PC-9 (cell line): ENCODE measurements at regions not wholly inside any gene's neighbourhood (a gene's known extent, or its start where the extent isn't known, plus 50 kb on each side); places are given as distances from the start of the nearest gene placed in this dataset.

Experiments used
- BruUV-seq: library from RNA; stranded (reverse); fragments of 400-500 nt; replicated peaks from 2 replicates; lab custom pipeline; 2021; lab: Mats Ljungman, UMichigan
- CTCF ChIA-PET: fragments of 300-600 bp; sonication (Branson Sonifier 250); formaldehyde crosslinking; loops from one replicate; lab custom pipeline; 2022; ENCODE audit warnings: antibody characterized with exemption; lab: Charles Lee
- POLR2A ChIA-PET: fragments of 300-600 bp; sonication (Branson Sonifier 250); formaldehyde crosslinking; loops from one replicate; lab custom pipeline; 2022; ENCODE audit warnings: antibody characterized with exemption; ENCODE audit not compliant: unreplicated experiment; lab: Charles Lee
- DNase-seq, 2 experiments: peaks; one replicate each; pipeline versions ENCODE4 v3.0.0 to v3.0.0-alpha.2; 2015 to 2022; ENCODE audit warnings: mixed read lengths in 1 of 2
- H2AFZ ChIP-seq: fragments of 200-600 bp; sonication (generic); 2 replicates; pipeline ENCODE4 v1.8.1; 2017; ENCODE audit warnings: antibody characterized with exemption
- H3F3A ChIP-seq: fragments of 200-600 bp; sonication (generic); 2 replicates; pipeline ENCODE4 v1.8.1; 2017; ENCODE audit warnings: antibody characterized with exemption, mild to moderate bottlenecking, low read depth; ENCODE audit not compliant: insufficient read depth
- H3K27ac ChIP-seq: fragments of 200-600 bp; sonication (generic); 2 replicates; pipeline ENCODE4 v1.6.1; 2016; ENCODE audit warnings: mixed run types
- H3K27me3 ChIP-seq: fragments of 200-600 bp; sonication (generic); 2 replicates; pipeline ENCODE4 v1.6.1; 2016; ENCODE audit warnings: low read depth, mixed run types; ENCODE audit not compliant: insufficient read depth
- H3K36me3 ChIP-seq: fragments of 200-600 bp; sonication (generic); 2 replicates; pipeline ENCODE4 v1.6.1; 2016; ENCODE audit warnings: low read depth, mixed run types
- H3K4me1 ChIP-seq: fragments of 200-600 bp; sonication (generic); replicated peaks from 2 replicates; pipeline ENCODE4 v1.6.1; 2016; ENCODE audit warnings: mixed run types; ENCODE audit not compliant: insufficient read depth
- H3K4me2 ChIP-seq: fragments of 200-600 bp; sonication (generic); 2 replicates; pipeline ENCODE4 v1.6.1; 2017; ENCODE audit warnings: mixed run types
- H3K4me3 ChIP-seq: fragments of 200-600 bp; sonication (generic); 2 replicates; pipeline ENCODE4 v1.6.1; 2016; ENCODE audit warnings: mixed run types
- H3K79me2 ChIP-seq: fragments of 200-600 bp; sonication (generic); 2 replicates; pipeline ENCODE4 v1.6.1; 2017; ENCODE audit warnings: low read depth, mixed run types
- H3K9me2 ChIP-seq: fragments of 200-600 bp; sonication (generic); 2 replicates; pipeline ENCODE4 v1.8.1; 2017; ENCODE audit warnings: mild to moderate bottlenecking; ENCODE audit not compliant: insufficient read depth
- H3K9me3 ChIP-seq: fragments of 200-600 bp; sonication (generic); 2 replicates; pipeline ENCODE4 v1.8.1; 2016; ENCODE audit warnings: low read depth; ENCODE audit not compliant: insufficient read depth
- H4K20me1 ChIP-seq: fragments of 200-600 bp; sonication (generic); 2 replicates; pipeline ENCODE4 v1.8.1; 2017; ENCODE audit not compliant: insufficient read depth
- EZH2 ChIP-seq: fragments of 200-600 bp; sonication (generic); IDR thresholded peaks from 2 replicates; pipeline ENCODE4 v1.8.0; 2017; ENCODE audit warnings: antibody characterized with exemption, low read depth
- intact Hi-C: fragments of 100-400 bp; cut with micrococcal nuclease; formaldehyde crosslinking; loops from one replicate; pipeline ENCODE4 v1.10.0; 2022; ENCODE audit not compliant: unreplicated experiment
- TF ChIP-seq, protein P1 (sequence below): fragments of 200-600 bp; sonication (generic); conservative IDR thresholded peaks from 2 replicates; pipeline ENCODE4 v1.6.1; 2017; ENCODE audit warnings: mixed run types, antibody characterized with exemption, mild to moderate bottlenecking, moderate library complexity

DNA sequence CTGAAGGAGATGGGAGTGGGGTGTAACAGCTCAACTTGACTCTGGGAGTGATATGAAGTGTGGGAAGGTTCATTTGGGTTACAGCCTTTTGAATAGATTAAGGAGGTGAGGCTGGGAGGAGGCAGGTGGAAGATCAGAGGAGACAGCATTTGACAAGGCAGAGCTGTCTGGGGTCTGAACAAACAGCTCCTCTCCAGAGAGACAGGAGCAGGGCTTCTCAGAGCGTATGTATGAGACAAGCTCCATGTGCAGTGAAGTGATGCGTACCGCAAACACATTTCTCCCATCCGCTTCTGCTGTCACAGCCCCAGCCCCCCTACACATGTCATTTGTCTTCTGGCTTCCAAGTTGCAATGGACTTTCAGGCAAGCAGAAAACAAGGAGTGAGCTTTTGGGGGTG, 137.1 kb upstream of the E2F8 start:
- ChIA-PET CTCF (interaction anchor here (0.6 kb wide), 1 partner anchor 41 kb away, joined by 3 read pairs; no protein-coding TSS in a partner anchor), POLR2A (no interaction called here)
- H2AFZ ChIP-seq: no peak overlapping the region
- H3K9me2 ChIP-seq: no peaks in the 10 kb centered on the region
- H3K9me3 ChIP-seq: no peaks in the 10 kb centered on the region
- no peak overlapping the region for H3K4me3 ChIP-seq
- H3F3A ChIP-seq: peaks cover 21% of the 10 kb centered on the region
- H3K27me3 ChIP-seq: no peaks in the 10 kb centered on the region
- no peaks in the 10 kb centered on the region for H4K20me1 ChIP-seq
- H3K79me2 ChIP-seq: no peaks in the 10 kb centered on the region
- H3K36me3 ChIP-seq: no peaks in the 10 kb centered on the region
- intact Hi-C loops: no loop called here
- peaks cover 42% of the 10 kb centered on the region for H3K4me1 ChIP-seq
- no TSS peak for BruUV-seq
- H3K4me2 ChIP-seq: no peak overlapping the region
- DNase-seq: no peak
- H3K27ac ChIP-seq: no peak overlapping the region
- TF ChIP-seq EZH2: no peak
- TF ChIP-seq, protein P1, sequence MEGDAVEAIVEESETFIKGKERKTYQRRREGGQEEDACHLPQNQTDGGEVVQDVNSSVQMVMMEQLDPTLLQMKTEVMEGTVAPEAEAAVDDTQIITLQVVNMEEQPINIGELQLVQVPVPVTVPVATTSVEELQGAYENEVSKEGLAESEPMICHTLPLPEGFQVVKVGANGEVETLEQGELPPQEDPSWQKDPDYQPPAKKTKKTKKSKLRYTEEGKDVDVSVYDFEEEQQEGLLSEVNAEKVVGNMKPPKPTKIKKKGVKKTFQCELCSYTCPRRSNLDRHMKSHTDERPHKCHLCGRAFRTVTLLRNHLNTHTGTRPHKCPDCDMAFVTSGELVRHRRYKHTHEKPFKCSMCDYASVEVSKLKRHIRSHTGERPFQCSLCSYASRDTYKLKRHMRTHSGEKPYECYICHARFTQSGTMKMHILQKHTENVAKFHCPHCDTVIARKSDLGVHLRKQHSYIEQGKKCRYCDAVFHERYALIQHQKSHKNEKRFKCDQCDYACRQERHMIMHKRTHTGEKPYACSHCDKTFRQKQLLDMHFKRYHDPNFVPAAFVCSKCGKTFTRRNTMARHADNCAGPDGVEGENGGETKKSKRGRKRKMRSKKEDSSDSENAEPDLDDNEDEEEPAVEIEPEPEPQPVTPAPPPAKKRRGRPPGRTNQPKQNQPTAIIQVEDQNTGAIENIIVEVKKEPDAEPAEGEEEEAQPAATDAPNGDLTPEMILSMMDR: no peak

DNA sequence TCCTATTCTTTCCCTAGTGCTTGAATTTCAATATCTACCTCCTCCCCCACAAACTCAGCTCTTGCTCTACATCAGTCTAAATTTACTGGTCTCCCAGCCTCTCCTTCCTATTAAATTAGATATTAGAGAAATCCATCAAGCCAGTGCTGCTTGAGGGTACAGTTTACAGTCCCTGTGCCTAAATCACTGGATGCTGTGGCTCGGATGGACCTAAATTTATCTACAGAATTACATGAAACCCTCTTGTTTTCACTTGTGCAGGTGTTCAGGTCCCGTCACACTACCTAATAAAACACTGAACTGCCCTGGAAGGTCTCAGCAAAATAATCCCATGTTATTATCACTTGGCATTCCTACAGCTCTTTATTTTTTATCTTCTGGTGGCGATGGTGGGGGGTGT, 134.7 kb upstream of the E2F8 start:
- no peak overlapping the region for H2AFZ ChIP-seq
- intact Hi-C loops: no loop called here
- DNase-seq: peak in 1 of 2 experiments; percentile 8
- no peaks in the 10 kb centered on the region for H3K9me2 ChIP-seq
- no peak overlapping the region for H3K4me3 ChIP-seq
- peak overlapping the region; percentile 84 for H3K27ac ChIP-seq
- TF ChIP-seq, protein P1: no peak
- no peak for TF ChIP-seq EZH2
- no peaks in the 10 kb centered on the region for H3K27me3 ChIP-seq
- ChIA-PET CTCF (no interaction called here), POLR2A (no interaction called here)
- H3K4me2 ChIP-seq: 0 out of 2 replicates have a peak overlapping the region, but pooled peaks have one; percentile 26
- H3K4me1 ChIP-seq: peaks cover 56% of the 10 kb centered on the region
- H3K9me3 ChIP-seq: no peaks in the 10 kb centered on the region
- no TSS peak for BruUV-seq
- H3K79me2 ChIP-seq: no peaks in the 10 kb centered on the region
- H3F3A ChIP-seq: peaks cover 34% of the 10 kb centered on the region
- H4K20me1 ChIP-seq: no peaks in the 10 kb centered on the region
- no peaks in the 10 kb centered on the region for H3K36me3 ChIP-seq

DNA sequence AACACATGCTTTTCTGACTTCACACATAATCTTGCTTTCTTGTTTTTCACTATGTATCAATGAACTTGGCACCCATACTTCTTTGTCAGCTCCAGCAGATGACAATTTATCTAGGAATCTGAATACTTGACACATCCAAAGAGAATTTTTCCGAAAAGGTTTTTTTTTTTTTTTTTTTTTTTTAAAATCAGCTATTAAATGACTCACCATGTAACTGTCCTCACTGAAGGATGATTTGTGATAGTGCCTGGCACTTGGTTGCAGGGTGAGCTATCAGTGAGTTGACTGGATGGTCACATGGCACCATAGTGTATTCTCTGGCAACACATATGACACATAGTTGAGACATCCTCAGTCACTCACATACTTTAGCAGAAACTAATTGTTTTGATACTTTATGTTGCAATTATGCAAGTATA, 133.4 kb upstream of the E2F8 start:
- H3K4me3 ChIP-seq: no peak overlapping the region
- ChIA-PET POLR2A (no interaction called here), CTCF (interaction anchor here (0.7 to 1.4 kb wide), 2 partner anchors 48 to 59 kb away, joined by 6 to 7 read pairs; no protein-coding TSS in a partner anchor)
- H3K4me1 ChIP-seq: peaks cover 61% of the 10 kb centered on the region
- H4K20me1 ChIP-seq: no peaks in the 10 kb centered on the region
- intact Hi-C loops: loop anchor here (5.0 kb wide), 1 partner anchor 178 kb away; no protein-coding TSS in a partner anchor
- no peaks in the 10 kb centered on the region for H3K9me3 ChIP-seq
- peak overlapping the region; percentile 84 for H3K27ac ChIP-seq
- H3K9me2 ChIP-seq: 0 out of 2 replicates have a peak, but pooled peaks cover 3% of the 10 kb centered on the region
- peaks cover 41% of the 10 kb centered on the region for H3F3A ChIP-seq
- H3K36me3 ChIP-seq: no peaks in the 10 kb centered on the region
- no peaks in the 10 kb centered on the region for H3K79me2 ChIP-seq
- peak; percentile 31 to 98 for DNase-seq
- TF ChIP-seq, protein P1: no peak
- TF ChIP-seq EZH2: no peak
- H3K4me2 ChIP-seq: peak overlapping the region; percentile 26; the same call in 1 of the 2 replicates
- no peak overlapping the region for H2AFZ ChIP-seq
- H3K27me3 ChIP-seq: no peaks in the 10 kb centered on the region
- BruUV-seq: no TSS peak
